Right ventricle myocardium inferior (tissue), 1 donor: ENCODE measurements at regions not wholly inside any gene's neighbourhood (a gene's known extent, or its start where the extent isn't known, plus 50 kb on each side); places are given as distances from the start of the nearest gene placed in this dataset.
"Not testable (repeated sequence)": the region's sequence is repeated elsewhere in the genome, so short reads cannot be mapped to it uniquely, and the experiment has no call there.

Source experiments
- ATAC-seq: fragments of 200-7000 bp; cut with Tn5 transposase; one replicate; pipeline ENCODE4 v1.9.1; 2020; ENCODE audit warnings: mild to moderate bottlenecking, moderate library complexity
- DNase-seq: peaks from one replicate; pipeline ENCODE4 v3.0.0; 2021; ENCODE audit errors: missing footprints
- intact Hi-C: fragments of 100-400 bp; cut with DNase I; formaldehyde crosslinking; loops from one replicate; pipeline ENCODE4 v1.11.0; 2022
- donor health status: DM: no; HTN: yes; CAD: no; lungs with severe emphysema.

DNA sequence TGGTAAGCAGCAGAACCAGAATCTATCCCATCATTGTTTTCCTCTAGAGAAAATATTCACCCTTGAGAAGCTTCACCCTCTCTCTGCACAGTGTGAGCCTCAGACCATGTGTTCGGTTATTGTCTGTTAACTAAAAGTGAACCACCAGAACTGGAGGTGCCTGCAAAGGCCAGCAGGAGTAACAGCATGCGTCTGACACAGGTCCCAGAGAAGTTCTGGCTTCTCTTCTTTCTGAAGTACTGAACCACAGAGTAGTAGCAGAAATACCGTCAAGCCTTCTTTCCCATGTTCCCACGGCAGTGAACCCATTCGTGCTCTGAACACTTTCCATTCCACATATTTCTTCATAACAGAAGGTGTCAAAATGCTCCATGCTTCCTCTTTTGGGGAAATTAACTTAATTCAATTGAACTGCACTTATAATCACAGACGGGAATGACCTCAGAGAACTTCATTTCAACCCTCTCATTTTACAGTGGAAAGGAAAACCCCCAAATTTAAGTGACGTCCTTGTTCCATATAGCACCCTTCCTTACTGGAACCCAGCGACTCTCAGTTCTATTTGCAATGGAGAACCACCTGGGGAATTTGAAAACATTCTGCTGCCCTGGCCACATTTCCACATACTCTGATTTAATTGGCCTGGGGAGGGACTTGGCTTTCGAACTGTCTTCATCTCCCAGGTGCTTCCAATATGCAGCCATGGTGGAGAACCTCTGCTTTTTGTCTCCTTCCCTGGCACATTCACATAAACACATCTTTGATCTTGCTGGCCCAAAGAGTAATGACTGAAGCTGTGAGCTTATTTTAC, 519.1 kb downstream of the RNF144A start:
- ATAC-seq (no peak), DNase-seq (no peak)
- intact Hi-C loops = no loop called here

DNA sequence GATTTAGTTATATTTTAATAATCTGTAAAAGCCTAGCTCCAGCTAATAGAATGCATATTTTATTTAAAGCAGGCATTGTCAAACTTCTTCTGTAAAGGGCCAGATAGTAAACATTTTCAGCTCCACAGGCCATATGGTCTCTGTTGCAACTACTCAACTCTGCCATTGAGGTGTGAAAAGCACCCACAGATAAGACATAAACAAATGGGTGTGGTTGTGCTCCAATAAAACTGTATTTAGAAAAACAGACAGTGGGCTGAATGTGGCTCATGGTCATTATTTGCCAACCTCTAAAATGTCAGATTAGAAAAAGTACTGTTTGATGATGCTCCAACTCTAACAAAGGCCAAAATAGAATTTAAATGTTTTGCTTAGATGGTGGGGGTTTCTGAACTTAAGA, 519.9 kb downstream of the RNF144A start:
- ATAC-seq = no peak
- intact Hi-C loops = no loop called here
- no peak for DNase-seq

DNA sequence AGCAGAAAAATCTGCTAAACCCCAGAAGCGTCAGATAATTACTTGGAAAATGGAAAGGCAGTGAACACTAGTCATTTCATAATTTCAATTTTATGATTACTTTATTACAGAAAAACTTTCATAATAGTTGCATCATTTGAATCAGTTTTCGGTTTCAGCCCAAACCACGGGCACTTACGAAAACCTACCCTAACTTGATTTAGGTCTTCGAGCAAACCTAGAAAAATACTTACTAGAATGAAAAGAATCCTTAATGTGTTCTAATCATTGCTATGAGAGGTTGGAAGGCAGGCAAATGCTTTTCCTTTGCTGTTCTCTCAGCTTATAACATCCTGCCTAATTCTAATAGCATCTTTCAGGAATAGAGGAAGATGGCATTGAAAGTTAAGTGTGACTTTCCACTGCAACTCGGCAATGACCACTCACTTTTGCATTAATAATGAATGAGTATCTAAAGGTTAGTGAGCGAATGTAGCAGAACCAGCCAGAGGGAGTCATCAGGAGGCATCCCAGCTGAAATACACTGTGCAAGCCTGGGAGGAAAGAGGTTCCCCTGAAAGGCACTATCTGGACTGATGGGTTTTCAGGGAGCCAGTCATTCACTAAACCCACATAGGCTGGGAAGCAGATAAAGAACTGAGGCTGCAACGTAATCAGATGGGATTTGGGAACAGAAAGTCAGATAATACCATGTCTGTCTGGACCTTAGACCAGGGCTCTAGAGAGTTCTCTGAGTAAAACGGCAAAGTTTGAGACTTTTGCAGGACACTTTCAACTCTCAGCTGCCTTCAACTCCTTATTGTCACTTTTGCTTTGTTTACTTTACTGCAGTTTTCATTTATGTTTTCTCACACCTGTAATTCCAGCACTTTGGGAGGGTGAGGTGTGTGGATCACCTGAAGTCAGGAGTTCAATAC, 520.8 kb downstream of the RNF144A start:
- intact Hi-C loops = no loop called here
- DNase-seq = no peak

DNA sequence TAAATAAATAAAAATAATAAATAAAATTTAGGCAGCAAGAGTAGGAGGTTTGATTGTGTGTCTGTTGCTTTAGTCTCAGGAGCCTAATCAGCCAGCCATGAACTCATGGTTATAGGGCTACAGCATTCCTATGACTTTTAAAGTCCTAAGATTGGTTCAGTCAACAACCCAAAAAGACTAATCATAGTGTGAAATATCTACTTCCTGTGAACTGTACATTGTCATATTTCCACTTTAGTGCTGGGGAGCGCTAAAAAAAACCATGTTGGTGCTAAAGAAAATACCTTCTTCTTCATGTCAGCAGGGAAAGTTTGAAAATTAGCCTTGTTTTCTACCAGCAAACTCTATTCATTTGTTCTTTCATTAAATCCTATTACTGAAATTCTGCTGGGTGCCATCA, 521.6 kb downstream of the RNF144A start:
- intact Hi-C loops = no loop called here
- ATAC-seq (no peak), DNase-seq (no peak)

More for the DNA sequence above, 520.8 kb downstream of the RNF144A start:
- no peak for ATAC-seq

DNA sequence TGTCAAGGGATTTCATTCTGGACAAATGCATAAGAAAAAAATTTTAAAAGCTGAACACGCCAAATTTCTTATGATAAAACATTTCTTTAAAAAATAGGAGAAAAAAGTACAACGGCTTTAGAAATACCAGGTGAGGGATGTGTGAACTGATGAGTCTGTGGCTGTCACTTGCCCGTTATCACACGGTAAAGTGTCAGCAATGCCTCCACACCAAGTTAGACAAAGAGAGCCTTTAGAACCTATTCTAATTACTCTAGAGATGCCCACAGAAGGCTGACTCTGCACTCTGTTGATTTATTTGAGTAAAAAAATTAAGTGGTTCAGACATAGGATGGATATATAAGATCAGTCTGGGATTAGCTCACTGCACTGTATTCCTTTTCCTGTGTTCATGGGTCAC, 523.8 kb downstream of the RNF144A start:
- intact Hi-C loops = no loop called here
- DNase-seq (no peak), ATAC-seq (no peak)

DNA sequence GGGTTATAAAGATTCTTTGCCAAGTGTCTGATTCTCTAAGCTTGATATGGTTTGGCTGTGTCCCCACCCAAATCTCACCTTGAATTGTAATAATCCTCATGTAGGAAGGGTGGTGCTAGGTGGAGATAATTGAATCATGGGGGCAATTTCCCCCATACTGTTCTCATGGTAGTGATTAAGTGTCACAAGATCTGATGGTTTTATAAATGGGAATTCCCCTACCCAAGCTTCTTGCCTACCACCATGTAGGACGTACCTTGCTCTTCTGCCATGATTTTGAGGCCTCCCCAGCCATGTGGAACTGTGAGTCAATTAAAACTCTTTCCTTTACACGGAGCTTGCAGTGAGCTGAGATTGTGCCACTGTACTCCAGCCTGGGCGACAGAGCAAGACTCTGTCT, 524.6 kb downstream of the RNF144A start:
- intact Hi-C loops, DNase-seq, ATAC-seq: not testable (repeated sequence)

DNA sequence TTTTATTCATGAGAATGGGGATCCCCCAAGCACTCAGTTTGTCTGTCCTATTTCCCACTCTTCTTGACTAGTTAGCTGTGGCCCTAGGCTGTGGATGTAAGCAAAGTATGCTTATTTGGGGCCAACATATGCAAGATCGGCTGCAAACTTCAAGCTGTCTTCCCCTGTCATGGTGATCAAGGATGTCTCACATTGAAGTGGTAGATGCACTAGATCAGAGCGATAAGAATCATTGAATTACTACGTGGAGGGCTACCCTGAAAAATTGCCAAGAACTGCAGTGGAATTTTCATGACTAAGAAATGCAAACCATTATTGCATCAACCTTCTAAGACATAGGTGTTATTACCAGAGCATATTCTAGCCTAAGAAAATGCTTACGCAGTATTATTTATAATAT, 527.4 kb downstream of the RNF144A start:
- intact Hi-C loops = no loop called here
- no peak for ATAC-seq
- no peak for DNase-seq

DNA sequence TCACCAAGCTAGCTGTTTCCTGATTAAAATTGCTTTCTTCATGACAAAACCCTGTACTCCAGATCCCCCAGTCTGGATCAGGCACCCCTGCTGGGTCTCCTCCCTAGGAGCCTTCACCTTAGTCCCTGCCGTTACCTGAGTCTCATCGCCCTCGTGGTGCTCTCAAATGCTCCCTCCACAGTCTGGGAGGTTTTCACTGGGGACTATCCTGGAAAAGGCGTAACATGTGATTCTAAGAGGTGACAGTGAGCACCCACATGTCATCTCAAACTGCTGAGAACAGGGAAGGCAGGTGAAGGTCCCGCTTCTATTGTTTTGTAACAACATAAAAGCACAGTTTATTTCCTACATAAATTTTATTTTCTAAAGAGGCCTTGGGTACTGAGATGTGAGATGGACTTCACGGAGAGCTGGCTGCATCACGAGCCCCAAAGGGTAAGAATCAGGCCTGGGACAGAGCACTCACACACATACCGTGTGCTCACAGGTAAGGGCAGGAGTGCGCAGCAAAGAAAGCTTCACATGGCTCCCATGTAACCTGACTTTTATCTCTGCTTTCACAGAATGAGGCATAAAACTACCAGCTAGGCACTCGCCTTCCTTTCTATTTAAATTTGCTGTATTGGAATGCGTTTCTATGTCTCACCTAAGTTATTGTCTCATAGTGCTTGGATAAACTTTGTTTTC, 531.5 kb downstream of the RNF144A start:
- ATAC-seq = no peak
- intact Hi-C loops = no loop called here
- no peak for DNase-seq

DNA sequence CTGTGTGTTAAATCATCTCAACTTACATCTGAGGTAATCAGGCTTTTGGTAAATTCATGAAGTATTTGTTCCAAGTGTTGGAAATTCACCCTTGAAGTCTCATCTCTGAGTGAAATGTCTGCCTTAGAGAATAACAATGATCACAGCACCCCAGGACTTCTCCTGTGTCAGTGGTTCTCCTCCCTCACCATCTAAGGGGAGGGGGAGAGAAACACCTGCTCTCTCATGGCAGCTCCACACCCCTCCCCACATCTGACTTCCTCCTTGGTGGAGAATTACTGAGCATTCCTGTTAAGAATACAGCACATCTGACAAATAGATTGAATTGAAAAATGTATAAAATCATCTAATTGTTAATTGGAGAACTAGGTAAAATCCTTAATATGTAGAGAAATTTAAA, 532.1 kb downstream of the RNF144A start:
- ATAC-seq (no peak), DNase-seq (no peak)
- intact Hi-C loops = no loop called here

DNA sequence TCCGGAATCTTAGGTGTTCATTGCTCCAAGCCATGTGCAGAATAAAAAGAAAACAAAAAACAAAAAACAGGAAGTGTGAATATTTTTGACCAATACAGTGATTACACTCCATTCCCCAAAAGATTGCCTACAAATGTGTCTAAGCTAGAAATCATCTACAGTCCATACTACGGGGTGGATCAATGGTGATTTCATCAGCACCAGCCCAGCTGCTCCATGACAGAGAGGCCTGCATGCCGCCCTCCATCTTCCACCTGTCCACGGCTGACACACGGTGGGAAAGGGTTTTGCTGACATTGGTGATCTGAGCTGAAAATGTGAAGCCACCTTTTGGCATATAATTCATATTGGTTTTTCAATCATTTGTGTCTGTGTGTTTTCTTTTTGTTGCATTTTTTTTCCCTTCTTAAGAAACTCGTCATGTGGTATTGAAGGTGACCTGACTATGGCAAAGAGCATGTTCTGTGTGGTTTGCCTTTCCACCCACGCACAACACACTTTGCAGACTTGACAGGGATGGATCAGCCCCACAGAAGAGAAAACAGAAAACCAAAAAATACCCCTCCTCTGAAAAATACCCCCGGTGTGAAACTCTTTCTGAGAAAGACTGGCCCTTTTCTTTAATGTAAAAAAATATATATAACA, 533.1 kb downstream of the RNF144A start:
- no peak for ATAC-seq

DNA sequence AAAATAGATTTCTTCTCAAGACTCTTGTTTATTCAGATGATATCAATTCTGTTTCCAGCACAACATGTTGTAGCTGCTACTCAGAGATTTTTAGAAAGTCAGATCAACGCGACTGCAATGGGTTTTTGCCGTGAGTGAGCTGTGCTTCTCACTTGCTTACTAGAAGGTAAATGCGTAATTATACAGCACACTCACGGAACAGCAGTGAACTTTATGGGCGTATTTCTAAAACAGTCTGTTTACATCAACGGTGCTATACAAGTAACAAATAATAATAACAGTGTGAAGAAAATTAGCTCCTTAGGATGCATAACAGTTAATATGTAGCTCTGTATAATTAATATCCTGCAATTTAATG, 533.6 kb downstream of the RNF144A start:
- DNase-seq = no peak
- intact Hi-C loops = no loop called here
- ATAC-seq = no peak

More for the DNA sequence above, 533.1 kb downstream of the RNF144A start:
- no peak for DNase-seq
- intact Hi-C loops = no loop called here

DNA sequence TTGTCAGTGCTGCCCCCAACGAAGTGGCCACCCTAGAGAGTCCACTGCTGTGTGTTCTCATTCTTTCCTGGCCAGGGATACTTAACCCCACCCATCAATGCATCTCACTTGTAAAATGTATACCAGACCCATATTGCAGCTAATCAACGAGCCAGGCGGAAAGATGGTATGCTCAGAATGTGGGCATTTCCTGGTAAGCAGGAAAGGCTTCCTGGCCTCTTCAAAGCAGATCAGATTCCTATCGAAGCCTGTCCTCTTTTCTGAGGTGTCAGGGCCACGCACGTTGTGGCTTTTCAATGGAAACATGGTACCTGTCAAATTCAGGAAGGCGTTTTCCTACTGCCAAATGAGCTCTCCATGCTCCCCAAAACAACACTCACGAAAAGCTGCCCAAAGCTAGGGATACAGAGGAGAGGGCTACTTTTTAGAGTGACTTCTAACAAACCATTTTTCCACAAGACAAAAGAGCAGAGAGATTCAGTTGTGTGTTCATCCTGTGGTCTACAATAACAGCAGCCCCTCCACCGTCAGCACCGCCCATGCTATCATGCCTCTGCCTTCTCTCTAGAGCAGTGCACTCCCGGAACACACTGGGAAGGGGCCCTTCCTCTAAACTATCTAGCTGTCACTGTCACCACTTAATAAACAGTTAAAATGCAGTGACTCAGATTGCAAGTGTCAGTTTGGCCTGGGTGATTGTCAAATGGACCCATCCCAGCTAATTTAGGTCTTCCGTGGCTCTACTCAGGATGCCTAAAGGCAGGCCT, 535.1 kb downstream of the RNF144A start:
- no peak for DNase-seq
- no peak for ATAC-seq
- intact Hi-C loops = no loop called here

DNA sequence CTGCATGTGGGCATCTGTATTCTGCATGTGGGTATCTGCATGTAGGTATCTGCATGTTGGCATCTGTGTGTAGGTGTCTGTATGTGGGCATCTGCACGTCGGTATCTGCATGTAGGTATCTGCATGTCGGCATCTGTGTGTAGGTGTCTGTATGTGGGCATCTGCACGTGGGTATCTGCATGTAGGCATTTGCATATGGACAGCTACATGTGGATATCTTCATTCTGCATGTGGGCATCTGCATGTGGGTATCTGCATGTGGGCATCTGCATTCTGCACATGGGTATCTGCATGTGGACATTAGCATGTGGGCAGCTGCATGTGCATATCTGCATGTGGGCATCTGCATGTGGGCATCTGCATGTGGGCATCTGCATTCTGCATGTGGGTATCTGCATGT, 537.4 kb downstream of the RNF144A start:
- DNase-seq = no peak
- no peak for ATAC-seq
- intact Hi-C loops = no loop called here

DNA sequence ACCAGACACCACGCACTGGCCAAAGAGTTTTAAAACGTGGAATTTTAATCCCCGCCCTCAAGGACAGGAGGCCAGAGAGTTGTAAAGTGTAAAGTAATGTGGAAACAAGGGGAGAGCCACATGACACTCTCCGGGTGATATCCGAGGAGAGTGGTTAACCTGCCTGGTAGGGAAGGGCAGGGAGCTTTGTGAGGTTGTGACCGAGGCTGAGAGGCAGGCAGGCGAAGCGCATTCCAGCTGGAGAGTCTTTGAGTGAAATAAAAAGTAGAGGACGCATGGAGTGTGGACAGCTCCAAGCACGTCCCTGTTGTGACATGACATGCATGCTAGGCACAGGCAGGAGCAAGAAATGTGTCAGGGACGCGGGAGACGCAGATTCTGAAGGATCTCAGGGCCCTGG, 539.5 kb downstream of the RNF144A start:
- intact Hi-C loops = no loop called here
- DNase-seq = no peak
- peak; percentile 23 for ATAC-seq

DNA sequence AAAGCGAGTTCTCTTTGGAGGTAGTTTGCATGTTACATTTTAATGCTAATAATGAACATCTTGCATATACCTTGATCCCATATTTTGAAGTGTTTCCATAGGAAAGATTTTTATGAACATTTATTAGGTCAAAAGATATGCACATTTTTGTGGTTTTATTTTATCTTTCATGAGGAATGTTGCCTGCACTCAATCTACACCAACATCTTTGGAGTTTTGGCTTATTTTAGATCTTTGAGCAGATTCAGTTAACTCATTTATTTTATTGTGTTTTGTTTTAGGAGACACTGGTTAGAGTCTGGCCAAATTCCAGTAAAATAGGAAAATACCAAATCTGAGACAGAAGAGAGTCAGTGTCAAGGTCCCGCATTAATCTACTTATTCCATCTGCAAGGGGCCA, 540.9 kb downstream of the RNF144A start:
- intact Hi-C loops = no loop called here
- DNase-seq (no peak), ATAC-seq (no peak)

DNA sequence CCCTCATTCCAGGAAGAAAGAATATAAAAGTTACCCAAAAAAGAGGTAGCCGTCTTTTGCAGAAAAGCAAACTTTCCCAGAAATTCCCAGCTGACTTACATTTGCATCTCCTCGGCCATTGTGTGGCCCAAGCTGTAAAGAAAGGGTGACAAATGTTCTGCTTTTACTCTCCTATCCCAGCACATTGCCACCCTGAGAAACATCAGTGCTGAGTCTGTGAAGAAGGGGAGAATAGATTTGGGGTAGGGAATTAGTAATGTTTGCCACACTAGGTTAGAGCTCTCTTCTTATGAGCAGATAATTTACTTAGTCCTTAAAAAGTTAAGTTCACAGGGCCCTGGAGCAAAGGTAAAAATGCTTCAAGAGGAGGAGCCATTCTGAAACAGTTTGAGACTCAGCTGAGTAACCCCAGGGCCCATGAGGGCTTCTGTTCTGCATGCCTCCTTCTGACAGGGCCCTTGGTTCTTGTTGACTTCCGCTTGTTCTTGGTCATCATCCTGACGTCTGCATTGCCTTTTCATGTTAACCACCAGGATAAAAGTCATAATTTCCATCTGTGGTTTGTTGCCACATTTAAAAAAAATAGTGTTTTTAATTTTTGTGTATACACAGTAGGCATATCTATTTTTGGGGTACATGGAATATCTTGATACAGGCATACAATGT, 550.7 kb downstream of the RNF144A start:
- intact Hi-C loops = no loop called here
- ATAC-seq (no peak), DNase-seq (no peak)

DNA sequence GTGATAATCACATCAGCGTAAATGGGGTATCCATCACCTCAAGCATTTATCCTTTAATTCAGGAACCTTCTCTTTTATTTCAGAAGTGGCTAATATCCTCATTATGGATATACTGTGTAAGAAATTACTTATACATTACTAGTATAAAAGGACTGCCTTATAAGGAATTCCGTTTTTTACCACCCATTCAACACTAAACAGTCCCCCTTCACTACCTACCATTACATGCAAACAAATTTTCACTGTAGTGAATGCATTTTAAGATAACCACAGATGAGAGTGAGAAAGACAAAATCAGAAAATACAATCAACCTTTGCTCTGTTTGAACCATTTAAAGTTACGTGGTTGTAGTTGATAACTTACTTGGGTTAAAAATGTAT, 551.2 kb downstream of the RNF144A start:
- ATAC-seq = no peak
- no peak for DNase-seq
- intact Hi-C loops = no loop called here

DNA sequence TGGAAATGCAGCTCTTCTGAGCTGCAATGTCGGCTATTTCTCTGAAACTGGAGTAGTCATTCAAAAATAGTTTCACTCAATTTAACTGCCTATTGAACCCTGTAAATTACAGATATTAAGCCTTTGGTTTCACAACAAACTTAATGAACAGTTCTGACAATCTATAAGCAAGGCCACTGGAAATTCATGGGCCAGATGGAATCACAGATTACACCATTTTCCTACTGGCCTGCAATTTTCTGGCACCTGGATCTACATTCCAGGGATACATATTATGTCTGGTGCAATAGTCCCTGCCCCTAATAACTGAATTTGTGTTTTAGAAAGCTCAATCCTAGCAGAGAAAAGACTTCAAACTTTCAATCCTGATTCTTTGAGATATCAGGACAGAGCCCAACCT, 551.7 kb downstream of the RNF144A start:
- no peak for ATAC-seq
- intact Hi-C loops = no loop called here

More for the DNA sequence above, 551.7 kb downstream of the RNF144A start:
- no peak for DNase-seq
